ENCODE measurements at regions not wholly inside any gene's neighbourhood (a gene's known extent, or its start where the extent isn't known, plus 50 kb on each side); places are given as distances from the start of the nearest gene placed in this dataset.

GRCh38 chr6:21868226-21868625 lies 274.7 kb downstream of the SOX4 start:
- no peak for DNase-seq (ENCODE audit: low spot score)
- Histone ChIP-seq H3K36me3 (ENCODE audit: control insufficient read depth in 4 of 4, insufficient read depth in 3 of 4, low read depth in 1 of 4, low read length in 3 of 4) (no peaks in the 10 kb centered on the region), H3K4me1 (ENCODE audit: control insufficient read depth in 4 of 4, insufficient read depth in 4 of 4, low read length in 3 of 4) (no peaks in the 10 kb centered on the region), H3K4me3 (ENCODE audit: low read depth in 1 of 3, low read length in 3 of 3) (no peak overlapping the region), H3K9me3 (ENCODE audit: control insufficient read depth in 4 of 4, low read length in 3 of 4) (no peaks in the 10 kb centered on the region), H3K27me3 (ENCODE audit: control insufficient read depth in 4 of 4, insufficient read depth in 4 of 4, low read length in 3 of 4) (no peaks in the 10 kb centered on the region), H3K9ac (ENCODE audit: low read depth in 1 of 2, low read length in 2 of 2) (no peak overlapping the region), H3K27ac (ENCODE audit: low read depth in 1 of 2, low read length in 2 of 2) (no peak overlapping the region)
- WGBS, result 80% methylated on average over 2 of the region's 2 CpGs
- TF ChIP-seq HNF4G (IDR thresholded peaks at IDR 0.05) (no peak), HNF4A (conservative IDR thresholded peaks at IDR 0.05) (no peak), RAD21 (IDR thresholded peaks at IDR 0.05) (no peak), FOXA1 (IDR thresholded peaks at IDR 0.05) (no peak), NR2F2 (IDR thresholded peaks at IDR 0.05) (no peak), EGR1 (IDR thresholded peaks at IDR 0.05; ENCODE audit: low read depth in 2 of 2) (no peak), SP1 (IDR thresholded peaks at IDR 0.05) (no peak), JUND (IDR thresholded peaks at IDR 0.05) (no peak), MAX (IDR thresholded peaks at IDR 0.05) (no peak)

GRCh38 chr6:21869085-21869771 lies 275.7 kb downstream of the SOX4 start:
- no peaks in the 10 kb centered on the region for H3K27me3 ChIP-seq (ENCODE audit: control insufficient read depth in 4 of 4, insufficient read depth in 4 of 4, low read length in 3 of 4)
- peaks cover 0 to 3% (median under 1%) of the 10 kb centered on the region in 4 donors for H3K9me3 ChIP-seq (ENCODE audit: control insufficient read depth in 4 of 4, low read length in 3 of 4)
- no peak for TF ChIP-seq GABPA (IDR thresholded peaks at IDR 0.05 in 1 of 2, conservative IDR thresholded peaks at IDR 0.05 in 1 of 2)
- no peak for TF ChIP-seq TAF1 (conservative IDR thresholded peaks at IDR 0.05)
- TF ChIP-seq ZBTB33 (IDR thresholded peaks at IDR 0.05), result no peak
- TF ChIP-seq FOXA2 (IDR thresholded peaks at IDR 0.05), result no peak
- no peak for TF ChIP-seq RXRA (IDR thresholded peaks at IDR 0.05)
- no peak for TF ChIP-seq REST (IDR thresholded peaks at IDR 0.05)
- no peak for TF ChIP-seq MAX (IDR thresholded peaks at IDR 0.05)
- no peak for TF ChIP-seq HNF4G (IDR thresholded peaks at IDR 0.05)
- TF ChIP-seq, protein P1, sequence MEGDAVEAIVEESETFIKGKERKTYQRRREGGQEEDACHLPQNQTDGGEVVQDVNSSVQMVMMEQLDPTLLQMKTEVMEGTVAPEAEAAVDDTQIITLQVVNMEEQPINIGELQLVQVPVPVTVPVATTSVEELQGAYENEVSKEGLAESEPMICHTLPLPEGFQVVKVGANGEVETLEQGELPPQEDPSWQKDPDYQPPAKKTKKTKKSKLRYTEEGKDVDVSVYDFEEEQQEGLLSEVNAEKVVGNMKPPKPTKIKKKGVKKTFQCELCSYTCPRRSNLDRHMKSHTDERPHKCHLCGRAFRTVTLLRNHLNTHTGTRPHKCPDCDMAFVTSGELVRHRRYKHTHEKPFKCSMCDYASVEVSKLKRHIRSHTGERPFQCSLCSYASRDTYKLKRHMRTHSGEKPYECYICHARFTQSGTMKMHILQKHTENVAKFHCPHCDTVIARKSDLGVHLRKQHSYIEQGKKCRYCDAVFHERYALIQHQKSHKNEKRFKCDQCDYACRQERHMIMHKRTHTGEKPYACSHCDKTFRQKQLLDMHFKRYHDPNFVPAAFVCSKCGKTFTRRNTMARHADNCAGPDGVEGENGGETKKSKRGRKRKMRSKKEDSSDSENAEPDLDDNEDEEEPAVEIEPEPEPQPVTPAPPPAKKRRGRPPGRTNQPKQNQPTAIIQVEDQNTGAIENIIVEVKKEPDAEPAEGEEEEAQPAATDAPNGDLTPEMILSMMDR (IDR thresholded peaks at IDR 0.05; ENCODE audit: low read depth, low read length, missing input control), result no peak
- no peak for TF ChIP-seq FOXA1 (IDR thresholded peaks at IDR 0.05)
- no peak for TF ChIP-seq EGR1 (IDR thresholded peaks at IDR 0.05; ENCODE audit: low read depth in 2 of 2)
- TF ChIP-seq HNF4A (conservative IDR thresholded peaks at IDR 0.05), result no peak
- no peak for TF ChIP-seq RAD21 (IDR thresholded peaks at IDR 0.05)
- no peak for TF ChIP-seq SP1 (IDR thresholded peaks at IDR 0.05)
- no peak for TF ChIP-seq NR2F2 (IDR thresholded peaks at IDR 0.05)
- TF ChIP-seq JUND (IDR thresholded peaks at IDR 0.05), result no peak
- no peak for TF ChIP-seq YY1 (IDR thresholded peaks at IDR 0.05)
- no peak for TF ChIP-seq ATF3 (IDR thresholded peaks at IDR 0.05)
- H3K36me3 ChIP-seq (ENCODE audit: control insufficient read depth in 4 of 4, insufficient read depth in 3 of 4, low read depth in 1 of 4, low read length in 3 of 4), result no peaks in the 10 kb centered on the region
- 90% methylated on average over 8 of the region's 8 CpGs for WGBS
- H3K9ac ChIP-seq (ENCODE audit: low read depth in 1 of 2, low read length in 2 of 2), result no peak overlapping the region
- H3K27ac ChIP-seq (ENCODE audit: low read depth in 1 of 2, low read length in 2 of 2), result no peak overlapping the region
- H3K4me3 ChIP-seq (ENCODE audit: low read depth in 1 of 3, low read length in 3 of 3), result no peak overlapping the region
- H3K4me1 ChIP-seq (ENCODE audit: control insufficient read depth in 4 of 4, insufficient read depth in 4 of 4, low read length in 3 of 4), result no peaks in the 10 kb centered on the region
- DNase-seq (ENCODE audit: low spot score), result no peak
